ENCODE measurements at regions not wholly inside any gene's neighbourhood (a gene's known extent, or its start where the extent isn't known, plus 50 kb on each side); places are given as distances from the start of the nearest gene placed in this dataset.

DNA sequence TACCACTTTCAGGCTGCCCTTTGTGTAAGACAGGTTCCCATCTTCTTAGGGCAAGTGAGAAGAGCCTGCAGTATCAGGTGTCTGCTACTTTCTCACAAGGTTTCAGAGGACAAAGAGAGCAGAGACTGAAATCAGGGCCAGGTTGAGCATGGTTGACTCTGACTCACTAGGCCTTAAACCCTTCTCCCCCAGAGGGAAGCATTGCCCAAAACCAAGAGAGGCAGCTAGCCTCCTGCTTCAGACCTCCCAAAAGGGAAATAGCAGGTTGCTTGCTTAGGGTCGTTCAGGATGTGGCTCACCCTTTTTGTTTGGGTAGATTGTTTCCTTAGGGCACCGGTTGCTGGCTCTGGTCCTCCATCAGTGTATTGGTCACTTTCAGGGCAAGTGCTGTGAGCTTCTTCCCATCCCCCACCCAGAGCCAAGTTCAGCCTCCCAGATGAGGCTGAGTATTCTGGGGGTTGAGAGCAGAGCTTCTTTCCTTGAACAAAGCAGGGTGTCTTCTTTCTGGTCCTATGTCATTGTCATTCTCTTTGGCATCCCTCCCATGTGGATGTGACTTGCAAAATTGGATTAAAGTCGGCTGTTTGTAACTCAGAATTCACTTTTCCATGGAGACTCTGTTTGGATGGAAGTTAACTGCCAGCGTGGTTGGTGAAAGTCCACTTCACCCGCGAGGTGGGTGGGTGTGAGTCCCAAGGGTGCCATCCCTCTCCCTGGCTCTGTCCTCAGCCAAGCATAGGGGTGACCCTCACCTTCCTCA is 55.5 kb upstream of the GALNT2 start:
- TF ChIP-seq CREB1 (IDR thresholded peaks at IDR 0.05; ENCODE audit: low read depth) (no peak), NFIC (IDR thresholded peaks at IDR 0.05) (no peak), ZBTB7A (IDR thresholded peaks at IDR 0.05; ENCODE audit: low read depth) (no peak), FOXM1 (IDR thresholded peaks at IDR 0.05; ENCODE audit: borderline replicate concordance, low read depth) (no peak), EGR1 (IDR thresholded peaks at IDR 0.05) (no peak), TEAD4 (IDR thresholded peaks at IDR 0.05) (no peak), RAD21 (IDR thresholded peaks at IDR 0.05; ENCODE audit: low read depth) (no peak), MAX (IDR thresholded peaks at IDR 0.05) (no peak), YY1 (IDR thresholded peaks at IDR 0.05; ENCODE audit: low read depth) (no peak), TAF1 (IDR thresholded peaks at IDR 0.05; ENCODE audit: low read depth) (no peak)
- TF ChIP-seq, protein P1, sequence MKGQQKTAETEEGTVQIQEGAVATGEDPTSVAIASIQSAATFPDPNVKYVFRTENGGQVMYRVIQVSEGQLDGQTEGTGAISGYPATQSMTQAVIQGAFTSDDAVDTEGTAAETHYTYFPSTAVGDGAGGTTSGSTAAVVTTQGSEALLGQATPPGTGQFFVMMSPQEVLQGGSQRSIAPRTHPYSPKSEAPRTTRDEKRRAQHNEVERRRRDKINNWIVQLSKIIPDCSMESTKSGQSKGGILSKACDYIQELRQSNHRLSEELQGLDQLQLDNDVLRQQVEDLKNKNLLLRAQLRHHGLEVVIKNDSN (IDR thresholded peaks at IDR 0.05), result no peak
- TF ChIP-seq, protein P2, sequence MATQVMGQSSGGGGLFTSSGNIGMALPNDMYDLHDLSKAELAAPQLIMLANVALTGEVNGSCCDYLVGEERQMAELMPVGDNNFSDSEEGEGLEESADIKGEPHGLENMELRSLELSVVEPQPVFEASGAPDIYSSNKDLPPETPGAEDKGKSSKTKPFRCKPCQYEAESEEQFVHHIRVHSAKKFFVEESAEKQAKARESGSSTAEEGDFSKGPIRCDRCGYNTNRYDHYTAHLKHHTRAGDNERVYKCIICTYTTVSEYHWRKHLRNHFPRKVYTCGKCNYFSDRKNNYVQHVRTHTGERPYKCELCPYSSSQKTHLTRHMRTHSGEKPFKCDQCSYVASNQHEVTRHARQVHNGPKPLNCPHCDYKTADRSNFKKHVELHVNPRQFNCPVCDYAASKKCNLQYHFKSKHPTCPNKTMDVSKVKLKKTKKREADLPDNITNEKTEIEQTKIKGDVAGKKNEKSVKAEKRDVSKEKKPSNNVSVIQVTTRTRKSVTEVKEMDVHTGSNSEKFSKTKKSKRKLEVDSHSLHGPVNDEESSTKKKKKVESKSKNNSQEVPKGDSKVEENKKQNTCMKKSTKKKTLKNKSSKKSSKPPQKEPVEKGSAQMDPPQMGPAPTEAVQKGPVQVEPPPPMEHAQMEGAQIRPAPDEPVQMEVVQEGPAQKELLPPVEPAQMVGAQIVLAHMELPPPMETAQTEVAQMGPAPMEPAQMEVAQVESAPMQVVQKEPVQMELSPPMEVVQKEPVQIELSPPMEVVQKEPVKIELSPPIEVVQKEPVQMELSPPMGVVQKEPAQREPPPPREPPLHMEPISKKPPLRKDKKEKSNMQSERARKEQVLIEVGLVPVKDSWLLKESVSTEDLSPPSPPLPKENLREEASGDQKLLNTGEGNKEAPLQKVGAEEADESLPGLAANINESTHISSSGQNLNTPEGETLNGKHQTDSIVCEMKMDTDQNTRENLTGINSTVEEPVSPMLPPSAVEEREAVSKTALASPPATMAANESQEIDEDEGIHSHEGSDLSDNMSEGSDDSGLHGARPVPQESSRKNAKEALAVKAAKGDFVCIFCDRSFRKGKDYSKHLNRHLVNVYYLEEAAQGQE (IDR thresholded peaks at IDR 0.05; ENCODE audit: low read depth), result no peak

DNA sequence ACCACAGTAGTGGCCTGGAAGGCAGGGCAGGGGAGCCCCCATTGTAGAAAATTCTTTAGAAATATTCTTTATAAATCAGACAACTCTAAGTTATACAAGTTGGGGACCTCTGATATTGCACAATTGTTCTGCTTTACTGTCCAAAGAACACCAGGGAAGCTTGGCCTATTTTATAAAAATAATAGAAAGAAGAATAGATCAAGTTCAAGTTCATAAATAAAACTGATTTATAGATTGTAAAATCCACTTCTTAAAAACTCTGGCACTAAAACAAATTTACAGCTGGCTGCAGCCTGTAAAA is 55.0 kb upstream of the GALNT2 start:
- TF ChIP-seq ZBTB7A (IDR thresholded peaks at IDR 0.05; ENCODE audit: low read depth), result no peak
- no peak for TF ChIP-seq YY1 (IDR thresholded peaks at IDR 0.05; ENCODE audit: low read depth)
- no peak for TF ChIP-seq TAF1 (IDR thresholded peaks at IDR 0.05; ENCODE audit: low read depth)
- TF ChIP-seq, protein P1 (IDR thresholded peaks at IDR 0.05), result no peak
- no peak for TF ChIP-seq NFIC (IDR thresholded peaks at IDR 0.05)
- no peak for TF ChIP-seq EP300 (IDR thresholded peaks at IDR 0.05; ENCODE audit: borderline replicate concordance)
- TF ChIP-seq FOXM1 (IDR thresholded peaks at IDR 0.05; ENCODE audit: borderline replicate concordance, low read depth), result no peak
- no peak for TF ChIP-seq TCF12 (IDR thresholded peaks at IDR 0.05; ENCODE audit: low read depth)
- TF ChIP-seq CREB1 (IDR thresholded peaks at IDR 0.05; ENCODE audit: low read depth), result no peak
- no peak for TF ChIP-seq EGR1 (IDR thresholded peaks at IDR 0.05)

DNA sequence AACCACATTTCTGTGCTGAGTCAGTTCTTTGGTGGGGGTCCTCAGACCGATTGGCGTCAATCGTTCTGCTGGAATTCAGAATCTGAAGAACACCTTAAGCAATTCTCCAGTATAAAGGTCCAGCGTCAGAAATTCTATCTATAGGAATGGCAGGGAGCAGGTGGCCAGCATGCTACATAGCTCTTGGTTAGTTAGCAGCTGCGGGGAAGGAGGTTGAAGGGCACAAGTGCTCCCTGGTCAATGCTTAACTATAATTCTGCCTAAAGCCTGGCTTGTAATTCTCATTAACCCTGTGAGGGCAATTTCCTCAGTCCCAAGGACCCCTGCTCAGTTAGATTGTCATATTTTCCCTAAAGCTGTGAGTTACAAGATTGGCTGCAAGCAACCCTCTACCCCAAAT is 54.3 kb upstream of the GALNT2 start:
- no peak for TF ChIP-seq TAF1 (IDR thresholded peaks at IDR 0.05; ENCODE audit: low read depth)
- TF ChIP-seq YY1 (IDR thresholded peaks at IDR 0.05; ENCODE audit: low read depth), result no peak

DNA sequence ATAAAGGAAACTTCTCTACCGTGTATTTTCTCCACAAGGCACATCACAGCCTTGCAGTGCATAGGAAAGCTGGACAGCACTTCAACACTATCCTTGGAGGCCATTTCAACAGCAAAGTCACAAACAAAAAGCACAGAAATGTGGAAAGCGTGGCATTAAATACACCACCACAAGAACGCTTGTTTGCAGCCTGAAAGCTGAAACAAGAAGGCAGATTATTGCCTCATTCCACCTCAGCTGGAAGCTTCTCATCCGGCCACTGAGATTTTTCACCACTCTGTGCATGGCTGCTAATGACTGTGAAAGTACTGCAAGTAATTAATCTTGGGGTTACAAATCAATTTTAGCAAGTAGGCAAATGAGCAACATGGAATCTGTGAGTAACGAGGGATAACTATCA is 50.9 kb upstream of the GALNT2 start:
- TF ChIP-seq EGR1 (IDR thresholded peaks at IDR 0.05), result no peak
- no peak for TF ChIP-seq MAX (IDR thresholded peaks at IDR 0.05)
- TF ChIP-seq, protein P1 (IDR thresholded peaks at IDR 0.05), result no peak
- TF ChIP-seq YY1 (IDR thresholded peaks at IDR 0.05; ENCODE audit: low read depth), result no peak
- no peak for TF ChIP-seq NFIC (IDR thresholded peaks at IDR 0.05)
- TF ChIP-seq CREB1 (IDR thresholded peaks at IDR 0.05; ENCODE audit: low read depth), result no peak
- TF ChIP-seq CEBPB (IDR thresholded peaks at IDR 0.05), result no peak
- no peak for TF ChIP-seq TEAD4 (IDR thresholded peaks at IDR 0.05)
- TF ChIP-seq EP300 (IDR thresholded peaks at IDR 0.05; ENCODE audit: borderline replicate concordance), result no peak
- TF ChIP-seq, protein P2 (IDR thresholded peaks at IDR 0.05; ENCODE audit: low read depth), result no peak
- no peak for TF ChIP-seq ZBTB7A (IDR thresholded peaks at IDR 0.05; ENCODE audit: low read depth)
- no peak for TF ChIP-seq RAD21 (IDR thresholded peaks at IDR 0.05; ENCODE audit: low read depth)
- no peak for TF ChIP-seq TAF1 (IDR thresholded peaks at IDR 0.05; ENCODE audit: low read depth)
- no peak for TF ChIP-seq FOXM1 (IDR thresholded peaks at IDR 0.05; ENCODE audit: borderline replicate concordance, low read depth)
- TF ChIP-seq TCF12 (IDR thresholded peaks at IDR 0.05; ENCODE audit: low read depth), result no peak
